IPS DF 6.9 (cell line): ENCODE measurements at regions not wholly inside any gene's neighbourhood (a gene's known extent, or its start where the extent isn't known, plus 50 kb on each side); places are given as distances from the start of the nearest gene placed in this dataset.

Experiments
- DNase-seq: peaks from one replicate; pipeline ENCODE4 v3.0.0-alpha.2; 2013; ENCODE audit warnings: low read depth, low spot score
- H3K27ac ChIP-seq: one replicate; pipeline ENCODE4 v1.5.1; 2013; ENCODE audit warnings: low read length, control low read depth
- H3K27me3 ChIP-seq: 2 replicates; pipeline ENCODE4 v1.6.1; 2013; ENCODE audit warnings: mild to moderate bottlenecking, low read length; ENCODE audit not compliant: control insufficient read depth, insufficient read depth
- H3K36me3 ChIP-seq: 2 replicates; pipeline ENCODE4 v1.6.1; 2013; ENCODE audit warnings: low read length; ENCODE audit not compliant: control insufficient read depth, insufficient read depth
- H3K4me1 ChIP-seq: 2 replicates; pipeline ENCODE4 v1.6.1; 2013; ENCODE audit warnings: low read length; ENCODE audit not compliant: control insufficient read depth, insufficient read depth
- H3K4me3 ChIP-seq: 2 replicates; pipeline ENCODE4 v1.5.1; 2013; ENCODE audit warnings: mild to moderate bottlenecking, low read length
- H3K9me3 ChIP-seq: 2 replicates; pipeline ENCODE4 v1.6.1; 2013; ENCODE audit warnings: low read length, inconsistent platforms; ENCODE audit not compliant: control insufficient read depth, insufficient read depth
- WGBS: extraction: QIAGEN DNeasy Blood & Tissue Kit; methylation state at CpG from one replicate; pipeline ENCODE4 v1.1.7; 2013; ENCODE audit warnings: mixed read lengths, missing lambda C conversion rate; ENCODE audit not compliant: insufficient read length, insufficient coverage; 5-methylcytosine and 5-hydroxymethylcytosine counted together

DNA sequence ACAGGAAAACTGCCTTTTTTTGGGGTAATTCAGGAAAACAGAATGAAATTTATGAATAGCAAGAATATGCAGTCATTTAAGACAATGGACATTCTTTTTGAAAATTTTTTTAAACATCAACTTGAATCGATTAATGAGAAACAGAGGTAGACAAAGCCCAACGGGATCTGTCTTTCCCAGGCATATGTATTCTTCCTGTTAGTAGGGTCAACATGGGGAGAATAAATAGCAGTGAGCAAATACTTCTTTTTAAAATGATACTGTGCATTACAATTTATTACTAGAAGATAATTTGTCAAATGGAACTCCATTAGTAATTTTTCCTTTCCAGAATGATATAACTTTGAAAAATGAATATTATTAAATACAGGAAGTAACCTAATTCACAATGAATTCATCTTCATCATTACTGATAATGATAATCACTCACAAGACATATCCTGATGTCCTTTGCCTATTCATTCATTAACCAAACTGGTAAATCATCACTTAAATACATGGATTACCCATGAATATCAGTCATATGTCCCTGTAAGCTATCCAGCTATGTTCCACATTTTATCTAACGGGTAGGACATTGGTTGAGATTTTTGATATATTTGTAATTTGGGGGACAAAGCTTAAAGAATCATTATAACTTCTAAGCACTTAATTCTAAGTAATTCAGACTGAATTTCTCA is 209.2 kb upstream of the CDIN1 start:
- H3K9me3 ChIP-seq = no peaks in the 10 kb centered on the region
- WGBS = no CpG with 5 or more reads among the region's 3 CpGs
- DNase-seq = no peak
- no peaks in the 10 kb centered on the region for H3K27me3 ChIP-seq
- no peaks in the 10 kb centered on the region for H3K36me3 ChIP-seq
- no peak overlapping the region for H3K27ac ChIP-seq
- no peaks in the 10 kb centered on the region for H3K4me1 ChIP-seq
- H3K4me3 ChIP-seq = no peak overlapping the region

DNA sequence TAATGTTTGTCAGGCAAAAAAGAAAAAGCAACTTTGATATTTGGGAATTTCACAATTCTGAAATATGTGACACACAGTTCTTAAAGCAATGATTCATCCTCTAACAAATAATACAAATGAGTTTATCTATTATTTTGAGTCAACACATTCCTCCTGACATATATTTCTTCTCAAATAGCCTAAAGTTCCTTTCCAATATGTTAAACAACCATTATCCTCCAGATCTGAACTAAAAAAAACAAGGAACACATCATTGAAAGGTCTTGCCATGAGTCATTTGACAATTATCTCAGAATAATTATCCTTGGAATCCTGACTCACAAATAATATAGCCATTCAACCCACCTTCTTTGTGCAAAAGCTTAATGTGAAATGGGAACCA is 208.7 kb upstream of the CDIN1 start:
- no peak overlapping the region for H3K4me3 ChIP-seq
- H3K27ac ChIP-seq = no peak overlapping the region
- no peaks in the 10 kb centered on the region for H3K36me3 ChIP-seq
- no peak for DNase-seq
- no peaks in the 10 kb centered on the region for H3K4me1 ChIP-seq
- H3K9me3 ChIP-seq = no peaks in the 10 kb centered on the region
- H3K27me3 ChIP-seq = no peaks in the 10 kb centered on the region

DNA sequence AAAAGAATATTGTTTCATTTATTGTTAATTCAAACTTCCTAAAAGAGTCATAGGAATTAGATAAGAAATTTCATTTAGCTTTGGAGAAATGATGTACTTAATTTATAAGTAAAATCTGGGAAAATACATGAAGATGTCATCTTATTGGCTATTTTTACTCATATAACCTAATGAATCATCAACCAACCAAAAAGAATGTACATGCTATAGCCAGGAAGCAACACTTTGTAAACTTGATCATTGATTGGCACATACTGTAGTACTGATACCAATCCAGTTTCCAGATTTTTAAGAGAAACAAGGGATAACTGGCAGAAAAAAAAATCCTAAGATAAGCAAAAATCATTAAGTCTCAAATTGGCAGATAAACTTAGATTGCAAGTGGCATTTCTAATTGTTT is 207.9 kb upstream of the CDIN1 start:
- Histone ChIP-seq H3K36me3 (no peaks in the 10 kb centered on the region), H3K9me3 (no peaks in the 10 kb centered on the region), H3K4me1 (no peaks in the 10 kb centered on the region), H3K4me3 (no peak overlapping the region), H3K27me3 (no peaks in the 10 kb centered on the region), H3K27ac (no peak overlapping the region)
- DNase-seq = no peak

DNA sequence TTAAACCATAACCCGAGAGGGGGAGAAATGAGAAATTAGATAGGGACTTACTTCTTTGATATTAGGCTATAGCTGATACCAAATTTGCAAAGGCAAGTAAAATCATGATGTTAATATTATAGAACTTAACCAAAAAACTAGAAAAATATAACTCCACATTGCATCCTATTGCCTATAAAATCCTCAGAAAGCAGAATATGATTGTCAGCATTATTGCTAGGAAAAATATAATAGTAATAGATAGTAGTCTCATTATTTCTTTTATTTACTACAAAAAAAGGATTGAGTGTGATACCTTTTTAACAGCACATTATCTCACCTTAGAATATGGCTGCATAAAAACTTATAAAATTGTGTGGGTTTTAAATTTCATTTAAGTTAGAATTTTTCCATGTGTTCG is 206.5 kb upstream of the CDIN1 start:
- Histone ChIP-seq H3K27me3 (no peaks in the 10 kb centered on the region), H3K27ac (no peak overlapping the region), H3K9me3 (no peaks in the 10 kb centered on the region), H3K4me3 (no peak overlapping the region), H3K36me3 (no peaks in the 10 kb centered on the region), H3K4me1 (no peaks in the 10 kb centered on the region)
- DNase-seq = no peak
- WGBS = no CpG with 5 or more reads among the region's 2 CpGs

DNA sequence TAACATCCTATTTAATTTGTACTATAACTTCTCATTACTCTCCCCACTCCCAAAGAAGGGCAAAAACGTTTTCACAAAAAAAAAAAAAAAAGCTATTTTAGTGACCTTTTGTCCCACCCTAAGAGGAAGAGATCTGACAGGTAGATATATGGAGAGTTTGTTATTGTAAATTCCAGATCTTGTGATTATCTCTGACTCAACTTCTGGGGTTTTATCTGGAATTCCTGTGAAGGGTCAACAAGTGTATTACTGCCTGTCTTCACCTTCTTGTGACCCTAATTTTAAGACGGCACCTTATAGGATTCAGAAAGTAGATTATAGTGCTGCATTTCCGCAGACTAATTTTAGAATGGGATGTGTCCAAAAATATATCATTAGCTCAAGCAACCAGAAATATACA is 205.9 kb upstream of the CDIN1 start:
- H3K4me1 ChIP-seq = no peaks in the 10 kb centered on the region

DNA sequence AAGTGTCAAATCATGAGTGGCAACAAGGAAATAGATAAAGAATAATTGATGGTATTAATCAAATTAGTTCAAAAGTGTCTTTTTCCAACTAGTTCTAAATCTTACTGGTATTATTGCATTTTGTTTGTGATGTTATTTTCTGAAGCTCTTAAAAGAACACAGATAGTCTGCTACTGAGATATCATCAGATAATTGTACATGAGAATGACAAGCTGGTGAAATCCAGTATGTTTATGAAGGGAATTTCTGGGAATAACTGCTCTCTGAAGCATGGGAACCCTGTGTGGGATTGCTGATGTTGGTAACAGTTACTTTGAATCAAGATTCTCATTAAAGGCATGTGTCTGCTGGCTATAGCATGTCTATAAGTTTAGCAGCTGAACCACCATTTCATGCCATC is 190.3 kb upstream of the CDIN1 start:
- no peak for DNase-seq
- H3K4me1 ChIP-seq = no peaks in the 10 kb centered on the region
- H3K9me3 ChIP-seq = no peaks in the 10 kb centered on the region
- H3K36me3 ChIP-seq = no peaks in the 10 kb centered on the region
- H3K4me3 ChIP-seq = no peak overlapping the region
- H3K27me3 ChIP-seq = no peaks in the 10 kb centered on the region
- no peak overlapping the region for H3K27ac ChIP-seq

More for the DNA sequence above, 205.9 kb upstream of the CDIN1 start:
- H3K27me3 ChIP-seq = no peaks in the 10 kb centered on the region
- WGBS = no CpG with 5 or more reads among the region's 3 CpGs
- H3K4me3 ChIP-seq = no peak overlapping the region
- H3K27ac ChIP-seq = no peak overlapping the region
- no peaks in the 10 kb centered on the region for H3K9me3 ChIP-seq
- no peaks in the 10 kb centered on the region for H3K36me3 ChIP-seq
- no peak for DNase-seq

DNA sequence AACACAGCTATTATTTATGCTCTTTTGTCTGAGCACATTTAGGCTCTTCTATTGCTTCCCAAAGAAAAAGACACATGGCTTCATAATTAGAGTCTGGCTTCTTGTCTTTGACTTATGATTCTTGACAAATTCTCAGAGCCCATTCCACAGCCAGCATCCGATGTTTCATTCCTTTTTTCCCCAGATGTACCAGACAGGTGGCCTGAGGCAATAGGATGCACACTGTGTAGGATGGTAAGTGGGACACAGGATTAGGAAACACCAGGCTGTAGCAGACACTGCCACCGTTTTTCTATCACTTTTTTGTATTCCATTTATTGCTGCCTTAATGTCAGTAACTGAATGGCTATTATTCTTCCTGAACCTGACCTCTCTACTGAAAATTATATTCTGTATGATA is 188.9 kb upstream of the CDIN1 start:
- H3K4me1 ChIP-seq = no peaks in the 10 kb centered on the region
- no CpG with 5 or more reads among the region's 2 CpGs for WGBS
- H3K9me3 ChIP-seq = no peaks in the 10 kb centered on the region
- DNase-seq = no peak
- no peaks in the 10 kb centered on the region for H3K36me3 ChIP-seq
- no peak overlapping the region for H3K27ac ChIP-seq
- no peaks in the 10 kb centered on the region for H3K27me3 ChIP-seq
- no peak overlapping the region for H3K4me3 ChIP-seq

DNA sequence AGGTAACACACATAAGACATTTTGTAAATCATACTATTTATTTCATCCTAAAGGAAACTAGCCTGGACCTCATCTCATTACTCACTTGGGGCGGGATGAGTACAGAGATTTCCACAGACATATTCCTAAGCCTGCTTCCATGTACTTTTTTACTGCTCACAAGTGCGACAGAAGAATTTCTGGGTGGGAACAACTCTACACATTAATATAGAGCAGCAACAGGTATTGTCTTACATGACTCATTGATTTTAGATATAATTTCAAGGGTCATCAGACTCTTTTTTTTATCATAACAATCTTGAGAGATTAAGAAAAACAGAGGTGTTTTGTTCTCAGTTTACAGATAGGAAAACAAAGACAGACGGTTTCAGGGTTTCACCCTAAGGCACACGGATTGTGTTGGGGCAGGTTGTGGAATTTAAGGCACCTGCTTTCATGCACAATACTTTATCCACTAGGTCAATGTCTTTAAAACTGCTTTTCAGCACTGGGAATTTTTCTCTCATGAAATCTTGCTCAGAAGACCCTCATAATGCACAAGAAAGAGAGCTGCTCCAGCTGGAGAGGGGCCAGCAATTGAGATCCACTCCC is 186.7 kb upstream of the CDIN1 start:
- no peaks in the 10 kb centered on the region for H3K27me3 ChIP-seq
- H3K36me3 ChIP-seq = no peaks in the 10 kb centered on the region
- H3K27ac ChIP-seq = no peak overlapping the region
- no peaks in the 10 kb centered on the region for H3K9me3 ChIP-seq
- H3K4me1 ChIP-seq = no peaks in the 10 kb centered on the region
- no CpG with 5 or more reads among the region's 4 CpGs for WGBS
- DNase-seq = no peak
- H3K4me3 ChIP-seq = no peak overlapping the region

DNA sequence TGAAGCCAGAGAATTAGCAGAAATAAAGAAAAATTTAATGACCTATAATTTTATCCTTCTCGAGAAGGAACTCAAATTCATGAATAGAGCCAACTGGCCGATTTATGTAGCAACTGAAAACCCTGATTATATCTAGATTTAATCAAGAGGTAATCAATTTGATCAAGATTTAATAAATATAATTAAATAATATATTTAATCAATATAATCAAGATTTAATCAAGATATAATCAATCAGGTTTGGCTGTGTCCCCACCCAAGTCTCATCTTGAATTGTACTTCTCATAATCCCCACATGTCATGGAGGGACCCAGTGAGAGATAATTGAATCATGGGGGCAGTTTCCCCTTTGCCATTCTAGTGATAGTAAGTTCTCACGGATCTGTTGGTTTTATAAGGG is 181.2 kb upstream of the CDIN1 start:
- DNase-seq = no peak
- Histone ChIP-seq H3K4me1 (no peaks in the 10 kb centered on the region), H3K4me3 (no peak overlapping the region), H3K27me3 (no peaks in the 10 kb centered on the region), H3K9me3 (no peaks in the 10 kb centered on the region), H3K36me3 (no peaks in the 10 kb centered on the region), H3K27ac (no peak overlapping the region)
- WGBS = no CpG with 5 or more reads among the region's 3 CpGs

DNA sequence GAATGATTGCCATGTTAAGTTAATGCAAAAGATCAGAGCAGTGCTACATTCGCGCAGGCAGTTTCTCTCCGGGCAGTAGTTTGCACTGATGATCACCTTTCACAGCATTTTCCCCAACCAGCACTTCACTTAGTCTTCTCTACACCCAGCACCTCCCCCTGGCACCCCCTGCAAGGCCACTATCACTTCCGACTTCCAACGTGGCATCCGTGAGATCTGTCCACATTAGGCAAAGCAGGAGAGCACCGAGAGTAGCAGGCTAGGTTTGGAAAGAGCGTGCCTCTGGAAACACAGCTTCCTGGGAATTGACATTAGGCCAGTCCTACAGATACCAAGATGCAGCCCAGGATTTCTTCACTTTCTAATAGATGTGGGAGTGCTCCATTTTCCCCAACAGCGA is 180.2 kb upstream of the CDIN1 start:
- Histone ChIP-seq H3K9me3 (no peaks in the 10 kb centered on the region), H3K36me3 (no peaks in the 10 kb centered on the region), H3K27me3 (no peaks in the 10 kb centered on the region), H3K4me3 (no peak overlapping the region), H3K4me1 (no peaks in the 10 kb centered on the region), H3K27ac (no peak overlapping the region)
- WGBS = no CpG with 5 or more reads among the region's 9 CpGs
- DNase-seq = no peak

DNA sequence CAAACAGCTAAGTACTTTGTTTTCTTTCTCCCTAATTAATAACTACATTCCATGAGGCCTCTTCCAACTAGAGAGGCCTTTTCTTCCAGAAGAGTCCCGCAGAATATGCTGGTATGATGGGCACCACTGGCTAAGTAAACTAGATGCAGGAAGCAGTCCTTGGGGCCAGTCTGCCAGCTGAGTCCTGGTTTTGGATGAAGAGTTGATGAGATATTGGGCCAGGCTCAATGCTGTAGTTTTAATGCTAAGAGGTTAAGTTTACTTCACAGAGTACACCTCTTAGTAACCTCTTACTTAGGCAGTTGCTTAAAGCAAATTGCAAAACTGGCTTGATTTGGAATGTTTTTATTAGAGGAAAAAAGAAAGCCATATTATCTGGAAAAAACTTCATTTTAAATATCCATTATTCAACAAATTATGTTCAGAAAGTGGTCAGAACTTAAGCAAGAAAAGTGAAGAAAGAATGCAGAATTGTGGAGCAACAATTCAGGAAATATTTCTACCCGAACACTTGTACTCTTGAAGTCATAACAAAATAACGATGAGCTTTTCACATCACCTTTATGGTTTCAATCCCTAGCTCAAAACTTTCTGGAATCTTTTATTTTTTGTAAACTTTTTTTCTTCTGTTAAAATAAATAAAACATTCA is 178.4 kb upstream of the CDIN1 start:
- Histone ChIP-seq H3K4me3 (no peak overlapping the region), H3K36me3 (no peaks in the 10 kb centered on the region), H3K9me3 (no peaks in the 10 kb centered on the region), H3K27me3 (no peaks in the 10 kb centered on the region), H3K4me1 (no peaks in the 10 kb centered on the region), H3K27ac (no peak overlapping the region)
- no peak for DNase-seq
- WGBS = no CpG with 5 or more reads among the region's 3 CpGs
